HFF-Myc (cell line): ENCODE measurements at regions not wholly inside any gene's neighbourhood (a gene's known extent, or its start where the extent isn't known, plus 50 kb on each side); places are given as distances from the start of the nearest gene placed in this dataset.

Source experiments
- DNase-seq: peaks from one replicate; pipeline ENCODE4 v3.0.0-alpha.2; 2011; ENCODE audit warnings: low read depth; ENCODE audit errors: extremely low read depth
- H3K4me3 ChIP-seq: replicated peaks from 2 replicates; pipeline ENCODE4 v1.5.1; 2011; ENCODE audit warnings: low read depth, mild to moderate bottlenecking, control low read depth, low read length
- CTCF ChIP-seq: IDR thresholded peaks from 2 replicates; pipeline ENCODE4 v1.5.1; 2012; ENCODE audit warnings: mild to moderate bottlenecking, low read depth, low read length, control low read depth; ENCODE audit errors: missing control alignments

GRCh38 chr20:11311659-11312224 lies 606.0 kb upstream of the BTBD3 start:
- H3K4me3 ChIP-seq = no peak overlapping the region
- peak; percentile 49 for DNase-seq
- no peak for TF ChIP-seq CTCF

GRCh38 chr20:11315525-11315924 lies 602.2 kb upstream of the BTBD3 start:
- no peak for TF ChIP-seq CTCF
- no peak for DNase-seq
- H3K4me3 ChIP-seq = no peak overlapping the region

GRCh38 chr20:11316244-11316643 lies 601.4 kb upstream of the BTBD3 start:
- no peak for DNase-seq
- TF ChIP-seq CTCF = no peak
- no peak overlapping the region for H3K4me3 ChIP-seq

- no peak for DNase-seq
- H3K4me3 ChIP-seq = no peak overlapping the region
- TF ChIP-seq CTCF = no peak
Observed at GRCh38 chr20:11320033-11320432, 597.7 kb upstream of the BTBD3 start.

- TF ChIP-seq CTCF = no peak
- H3K4me3 ChIP-seq = no peak overlapping the region
- no peak for DNase-seq
Observed at GRCh38 chr20:11323816-11324215, 593.9 kb upstream of the BTBD3 start.

GRCh38 chr20:11324990-11325389 lies 592.7 kb upstream of the BTBD3 start:
- no peak for DNase-seq
- TF ChIP-seq CTCF = no peak
- no peak overlapping the region for H3K4me3 ChIP-seq

GRCh38 chr20:11328839-11329238 lies 588.9 kb upstream of the BTBD3 start:
- no peak for TF ChIP-seq CTCF

More at GRCh38 chr20:11328839-11329238, 588.9 kb upstream of the BTBD3 start:
- DNase-seq = no peak
- no peak overlapping the region for H3K4me3 ChIP-seq
